Gastroesophageal sphincter (tissue), 3 donors: ENCODE measurements at regions not wholly inside any gene's neighbourhood (a gene's known extent, or its start where the extent isn't known, plus 50 kb on each side); places are given as distances from the start of the nearest gene placed in this dataset.

Source experiments
- CTCF ChIP-seq, 4 experiments: fragments of 200-600 bp in 2 of 4; fragments of 450-650 bp in 2 of 4; sonication (generic) in 1 of 4; IDR thresholded peaks; one replicate each; pipeline ENCODE4 v1.5.1; 2017 to 2019; ENCODE audit warnings: antibody characterized with exemption in 4 of 4, mild to moderate bottlenecking in 2 of 4, moderate library complexity in 2 of 4
- EP300 ChIP-seq: sonication (generic); formaldehyde crosslinking; IDR thresholded peaks from one replicate; pipeline ENCODE4 v1.6.1; 2017; ENCODE audit warnings: antibody characterized with exemption, mild to moderate bottlenecking
- POLR2A ChIP-seq, 2 donors: fragments of 450-650 bp; IDR thresholded peaks; one replicate each; pipeline ENCODE4 v1.6.1; 2017; ENCODE audit warnings: antibody characterized with exemption in 2 of 2, mild to moderate bottlenecking in 2 of 2, moderate library complexity in 1 of 2
- POLR2AphosphoS5 ChIP-seq: sonication (generic); formaldehyde crosslinking; IDR thresholded peaks from one replicate; pipeline ENCODE4 v1.6.1; 2017; ENCODE audit warnings: antibody characterized with exemption

- TF ChIP-seq POLR2A (IDR thresholded peaks at IDR 0.05): no peak
- peak in 2 of 4 experiments; percentile 23 to 36 for TF ChIP-seq CTCF (IDR thresholded peaks at IDR 0.05)
- TF ChIP-seq POLR2AphosphoS5: no peak
- TF ChIP-seq EP300: no peak
Measured at GRCh38 chr2:205903549-205904129, 182.3 kb downstream of the INO80D start.
